AG04449 (cell line): ENCODE measurements at regions not wholly inside any gene's neighbourhood (a gene's known extent, or its start where the extent isn't known, plus 50 kb on each side); places are given as distances from the start of the nearest gene placed in this dataset.

Source experiments
- CTCF ChIA-PET: fragments of 350-600 bp; formaldehyde crosslinking; extraction: SDS; loops from one replicate; lab custom pipeline; 2021; ENCODE audit warnings: antibody characterized with exemption; lab: Yijun Ruan, JAX
- POLR2A ChIA-PET: fragments of 400-600, 350-600 bp; formaldehyde crosslinking; extraction: SDS; loops from one replicate; lab custom pipeline; 2020; ENCODE audit warnings: antibody characterized with exemption, inconsistent platforms; lab: Yijun Ruan, JAX
- DNase-seq: peaks from one replicate; pipeline ENCODE4 v3.0.0-alpha.2; 2010; ENCODE audit warnings: low read depth, low spot score
- H3K4me3 ChIP-seq: 2 replicates; pipeline ENCODE4 v1.5.1; 2011; ENCODE audit warnings: low read depth, mild to moderate bottlenecking, control low read depth, low read length
- TF ChIP-seq, protein P1 (sequence below): IDR thresholded peaks from one replicate; pipeline ENCODE4 v1.5.1; 2011; ENCODE audit warnings: mild to moderate bottlenecking, moderate library complexity, low read length, control low read depth, inconsistent platforms; ENCODE audit not compliant: insufficient read depth; ENCODE audit errors: missing control alignments

- POLR2A ChIA-PET = no interaction called here
- H3K4me3 ChIP-seq = no peak overlapping the region
- TF ChIP-seq, protein P1, sequence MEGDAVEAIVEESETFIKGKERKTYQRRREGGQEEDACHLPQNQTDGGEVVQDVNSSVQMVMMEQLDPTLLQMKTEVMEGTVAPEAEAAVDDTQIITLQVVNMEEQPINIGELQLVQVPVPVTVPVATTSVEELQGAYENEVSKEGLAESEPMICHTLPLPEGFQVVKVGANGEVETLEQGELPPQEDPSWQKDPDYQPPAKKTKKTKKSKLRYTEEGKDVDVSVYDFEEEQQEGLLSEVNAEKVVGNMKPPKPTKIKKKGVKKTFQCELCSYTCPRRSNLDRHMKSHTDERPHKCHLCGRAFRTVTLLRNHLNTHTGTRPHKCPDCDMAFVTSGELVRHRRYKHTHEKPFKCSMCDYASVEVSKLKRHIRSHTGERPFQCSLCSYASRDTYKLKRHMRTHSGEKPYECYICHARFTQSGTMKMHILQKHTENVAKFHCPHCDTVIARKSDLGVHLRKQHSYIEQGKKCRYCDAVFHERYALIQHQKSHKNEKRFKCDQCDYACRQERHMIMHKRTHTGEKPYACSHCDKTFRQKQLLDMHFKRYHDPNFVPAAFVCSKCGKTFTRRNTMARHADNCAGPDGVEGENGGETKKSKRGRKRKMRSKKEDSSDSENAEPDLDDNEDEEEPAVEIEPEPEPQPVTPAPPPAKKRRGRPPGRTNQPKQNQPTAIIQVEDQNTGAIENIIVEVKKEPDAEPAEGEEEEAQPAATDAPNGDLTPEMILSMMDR = no peak
- CTCF ChIA-PET = no interaction called here
- no peak for DNase-seq
Measured at GRCh38 chr12:17158201-17158600, 552.2 kb upstream of the LMO3 start.

DNA sequence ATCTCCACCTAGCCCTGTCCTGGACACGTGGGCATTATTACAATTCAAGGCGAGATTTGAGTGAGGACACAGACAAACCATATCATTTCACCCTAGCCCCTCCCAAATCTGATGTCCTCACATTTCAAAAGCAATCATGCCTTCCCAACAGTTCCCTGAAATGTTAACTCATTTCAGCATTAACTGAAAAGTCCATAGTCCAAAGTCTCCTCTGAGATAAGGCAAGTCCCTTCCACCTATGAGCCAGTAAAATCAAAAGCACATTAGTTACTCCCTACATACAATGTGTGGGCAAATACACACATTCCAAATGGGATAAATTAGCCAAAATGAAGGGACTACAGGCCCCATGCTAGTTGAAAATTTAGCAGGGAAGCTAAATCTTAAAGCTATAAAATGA, 546.0 kb upstream of the LMO3 start:
- TF ChIP-seq, protein P1 = no peak
- H3K4me3 ChIP-seq = no peak overlapping the region
- no peak for DNase-seq
- POLR2A ChIA-PET = no interaction called here
- CTCF ChIA-PET = no interaction called here

- POLR2A ChIA-PET = no interaction called here
- CTCF ChIA-PET = no interaction called here
- TF ChIP-seq, protein P1 = no peak
- no peak for DNase-seq
- no peak overlapping the region for H3K4me3 ChIP-seq
Measured at GRCh38 chr12:17148706-17149105, 542.7 kb upstream of the LMO3 start.

DNA sequence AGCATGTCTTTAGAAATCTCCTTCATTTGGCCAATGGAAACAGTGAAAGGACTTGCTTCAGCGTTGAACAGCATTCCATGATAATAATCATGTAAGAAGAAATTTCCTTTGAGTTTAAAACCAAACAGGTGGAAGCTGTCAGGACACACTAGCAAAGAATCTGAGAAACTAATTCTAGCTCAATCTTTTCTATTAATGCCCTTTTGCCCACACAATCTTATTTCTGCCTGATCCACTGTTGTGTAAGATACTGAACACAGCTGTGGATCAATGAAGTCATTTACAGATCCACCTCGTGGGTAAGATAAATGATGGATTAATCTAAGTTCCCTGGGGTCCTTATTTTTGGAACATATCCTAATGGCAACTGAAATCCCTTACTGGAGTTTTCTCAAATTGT, 536.9 kb upstream of the LMO3 start:
- no peak overlapping the region for H3K4me3 ChIP-seq
- DNase-seq = no peak
- TF ChIP-seq, protein P1 = no peak
- CTCF ChIA-PET = no interaction called here
- POLR2A ChIA-PET = no interaction called here

GRCh38 chr12:17139931-17140330, 534.0 kb upstream of the LMO3 start:
- CTCF ChIA-PET = no interaction called here
- H3K4me3 ChIP-seq = no peak overlapping the region
- TF ChIP-seq, protein P1 = no peak
- POLR2A ChIA-PET = no interaction called here
- DNase-seq = no peak

DNA sequence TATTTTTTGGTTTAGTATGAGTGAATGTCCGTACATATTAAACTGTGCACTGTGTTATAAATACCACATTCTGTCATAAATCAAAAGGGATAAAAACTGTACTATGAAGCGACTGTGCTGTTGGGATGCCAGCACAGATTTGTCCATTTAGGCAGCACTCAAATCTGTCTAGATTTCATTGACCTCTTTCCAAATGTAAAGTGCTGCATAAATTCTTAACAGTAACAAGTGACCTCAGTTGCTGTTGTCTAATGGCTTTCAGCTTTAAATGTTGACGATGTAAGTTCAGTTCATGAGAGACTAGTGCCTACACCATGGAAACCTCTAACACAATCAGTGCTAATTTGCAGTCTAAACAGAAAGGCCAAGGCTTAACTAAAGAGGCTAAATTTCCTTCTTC, 531.4 kb upstream of the LMO3 start:
- ChIA-PET CTCF (no interaction called here), POLR2A (no interaction called here)

More for the DNA sequence above, 531.4 kb upstream of the LMO3 start:
- TF ChIP-seq, protein P1 = no peak
- DNase-seq = no peak
- no peak overlapping the region for H3K4me3 ChIP-seq
